GM19438 (cell line): ENCODE measurements at regions not wholly inside any gene's neighbourhood (a gene's known extent, or its start where the extent isn't known, plus 50 kb on each side); places are given as distances from the start of the nearest gene placed in this dataset.

ENCODE experiments used
- ATAC-seq: cut with Tn5 transposase; IDR thresholded peaks from one replicate; pipeline ENCODE4 v1.9.1; 2021; ENCODE audit warnings: low read depth; ENCODE audit not compliant: unreplicated experiment

DNA sequence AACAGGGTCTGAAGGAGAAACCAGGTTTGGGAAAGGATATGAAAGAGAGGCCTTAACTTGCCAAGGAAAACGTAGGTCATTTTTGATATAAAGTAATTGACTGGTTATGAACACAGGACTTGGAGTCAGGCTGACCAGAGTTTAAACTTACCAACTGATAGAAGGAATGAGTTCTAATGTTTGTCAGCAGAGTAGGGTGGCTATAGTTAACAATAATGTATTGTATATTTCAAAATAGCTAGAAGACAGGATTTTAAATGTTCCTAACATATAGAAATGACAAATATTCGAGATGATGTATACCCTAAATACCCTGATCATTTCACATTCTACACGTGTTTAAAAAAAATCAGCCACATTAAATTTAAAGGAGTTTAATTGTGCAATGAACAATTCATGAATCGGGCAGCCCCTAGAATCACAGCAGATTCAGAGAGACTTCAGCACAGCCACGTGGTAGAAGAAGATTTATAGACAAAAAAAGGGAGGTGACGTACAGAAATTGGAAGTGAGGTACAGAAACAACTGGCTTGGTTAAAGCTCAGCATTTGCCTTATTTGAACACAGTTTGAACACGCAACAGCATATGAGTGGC, 52.5 kb upstream of the PLEKHG7 start:
- ATAC-seq: no peak

DNA sequence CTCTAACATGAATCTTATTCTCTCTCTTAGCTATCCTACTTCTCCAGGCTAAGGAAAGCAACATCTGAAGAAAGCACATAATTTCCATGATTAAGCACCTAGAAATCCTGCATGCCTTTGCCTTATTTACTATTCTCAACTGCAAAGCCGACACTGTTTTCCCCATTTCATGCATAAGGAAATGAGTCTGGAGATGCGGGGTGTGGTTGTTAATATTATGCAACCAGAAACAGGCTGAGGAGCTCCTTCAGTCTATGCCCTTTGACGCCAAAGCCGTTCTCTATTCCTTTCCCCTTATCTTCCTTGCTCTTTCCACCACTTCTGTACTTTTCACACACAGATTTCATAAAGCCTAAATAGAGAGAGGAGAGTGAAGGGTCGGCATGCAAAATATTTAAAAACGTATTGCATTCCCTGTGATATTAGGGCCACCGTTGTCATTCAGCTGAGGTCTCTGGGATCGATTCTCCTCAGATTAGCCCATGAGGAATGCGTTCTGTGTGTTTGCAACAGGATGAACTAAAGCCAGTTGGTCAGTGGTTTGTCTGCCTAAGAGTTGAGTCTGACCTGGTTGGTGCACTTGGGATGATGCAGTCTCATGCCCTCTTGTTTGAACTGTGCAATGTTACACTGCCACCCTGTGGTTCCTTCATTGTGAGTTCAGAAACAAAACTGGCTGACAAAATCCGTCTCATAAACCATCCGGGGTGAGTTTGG, 53.1 kb upstream of the PLEKHG7 start:
- ATAC-seq: no peak

DNA sequence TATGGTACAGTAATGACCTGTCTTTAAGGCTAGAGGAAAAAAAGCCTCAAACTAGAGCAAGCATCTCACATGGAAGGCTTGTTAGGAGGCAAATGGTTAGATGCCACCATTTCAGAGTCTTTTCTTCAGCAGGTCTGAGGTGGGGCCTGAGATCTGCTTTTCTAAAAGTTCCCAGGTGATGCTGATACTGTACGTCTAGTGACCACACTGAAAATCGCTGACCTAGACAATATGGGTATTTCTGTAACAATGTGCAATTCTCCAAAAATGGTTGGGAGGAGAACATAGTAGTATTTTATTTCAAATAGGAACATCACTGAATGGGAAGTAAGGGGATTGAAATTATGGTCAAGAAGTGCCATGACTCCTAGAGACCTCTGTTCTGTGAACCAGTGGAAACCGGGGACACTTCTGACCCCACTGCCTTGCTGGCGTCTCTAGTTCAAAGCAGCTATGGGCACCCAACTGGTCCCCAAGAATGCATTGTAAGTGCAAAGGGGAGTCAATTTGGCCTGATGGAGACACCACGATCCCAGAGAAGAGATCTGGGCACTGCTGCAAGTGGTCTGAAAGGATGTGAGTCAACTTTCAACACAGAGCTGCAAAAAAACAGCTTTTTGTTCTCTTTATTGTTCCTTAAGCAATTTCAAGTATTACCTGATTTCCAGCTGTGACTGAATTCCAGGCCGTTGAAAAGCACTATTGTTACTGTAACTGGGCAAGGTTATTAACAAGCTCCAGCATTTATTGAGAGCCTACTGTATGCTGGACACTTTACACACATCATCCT, 54.4 kb upstream of the PLEKHG7 start:
- no peak for ATAC-seq

DNA sequence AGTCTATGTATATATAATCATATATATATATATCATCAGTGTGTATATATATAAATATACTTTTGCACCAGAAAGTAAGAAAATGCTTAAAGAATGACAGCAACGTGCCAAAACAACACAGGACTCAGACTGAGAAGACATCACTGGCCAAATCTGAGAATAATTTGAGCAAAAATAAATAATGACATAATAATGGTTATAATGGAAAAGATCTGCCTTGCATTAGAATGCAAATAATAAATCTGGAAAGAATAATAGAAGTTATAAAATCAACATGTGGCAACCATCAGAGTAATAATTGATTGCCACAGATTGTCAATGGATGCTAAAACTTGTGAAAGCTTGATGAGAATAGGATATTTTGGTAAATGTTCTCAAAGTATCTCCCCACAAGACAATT, 61.5 kb upstream of the PLEKHG7 start:
- ATAC-seq: no peak

DNA sequence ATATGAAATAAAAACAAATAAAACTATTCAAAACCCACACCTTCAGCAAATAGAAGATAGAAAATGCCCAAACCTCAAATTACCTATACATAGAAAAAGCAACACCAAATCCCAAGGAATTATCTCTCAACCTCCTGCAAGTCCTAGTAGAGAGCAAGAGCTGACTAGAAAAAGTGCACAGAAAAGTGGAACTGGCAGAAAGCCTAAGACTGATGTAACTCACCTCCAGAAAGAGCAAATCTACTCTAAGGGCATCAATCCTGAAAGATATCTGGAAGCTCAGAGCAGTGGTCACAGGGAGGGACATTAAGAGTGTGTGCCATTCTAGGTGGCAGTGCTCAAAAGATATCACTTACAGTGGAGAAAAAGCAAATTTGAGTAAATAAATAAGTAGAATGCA, 62.1 kb upstream of the PLEKHG7 start:
- ATAC-seq: no peak

DNA sequence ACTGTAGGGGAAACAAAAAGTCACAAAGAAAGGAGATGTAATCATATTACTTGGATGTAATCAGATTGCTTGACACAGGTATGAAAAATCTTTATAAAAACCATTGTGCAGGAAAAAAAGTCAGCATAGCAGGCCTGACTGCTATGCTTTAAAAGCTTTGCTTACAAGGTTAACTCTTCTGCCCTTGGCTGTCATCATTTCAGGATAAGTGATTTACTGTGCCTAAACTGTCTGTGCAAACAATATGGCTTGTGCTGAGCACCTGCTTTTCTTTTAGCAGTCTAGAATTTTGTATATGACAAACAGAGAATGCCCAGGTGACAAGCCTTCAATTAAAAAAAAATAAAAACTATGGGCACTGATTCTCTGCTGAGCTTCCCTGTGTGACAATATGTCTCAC, 63.8 kb upstream of the PLEKHG7 start:
- ATAC-seq: no peak

DNA sequence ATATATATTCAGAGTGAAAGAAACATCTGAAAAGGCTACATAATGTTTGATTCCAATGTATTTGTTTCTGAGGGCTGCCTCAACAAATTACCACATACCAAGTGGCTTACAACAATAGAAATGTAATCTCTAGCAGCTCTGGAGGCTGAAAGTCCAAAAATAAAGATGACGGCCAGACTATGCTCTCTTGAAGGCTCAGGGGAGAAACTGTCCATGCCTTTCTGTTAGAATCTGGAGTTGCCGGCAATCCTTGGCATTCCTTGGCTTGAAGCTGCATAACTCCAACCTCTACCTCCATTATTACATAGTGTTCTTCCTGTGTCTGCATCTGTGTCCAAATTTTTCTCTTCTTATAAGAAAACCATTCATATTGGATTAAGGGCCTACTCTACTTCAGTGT, 68.1 kb upstream of the PLEKHG7 start:
- no peak for ATAC-seq

DNA sequence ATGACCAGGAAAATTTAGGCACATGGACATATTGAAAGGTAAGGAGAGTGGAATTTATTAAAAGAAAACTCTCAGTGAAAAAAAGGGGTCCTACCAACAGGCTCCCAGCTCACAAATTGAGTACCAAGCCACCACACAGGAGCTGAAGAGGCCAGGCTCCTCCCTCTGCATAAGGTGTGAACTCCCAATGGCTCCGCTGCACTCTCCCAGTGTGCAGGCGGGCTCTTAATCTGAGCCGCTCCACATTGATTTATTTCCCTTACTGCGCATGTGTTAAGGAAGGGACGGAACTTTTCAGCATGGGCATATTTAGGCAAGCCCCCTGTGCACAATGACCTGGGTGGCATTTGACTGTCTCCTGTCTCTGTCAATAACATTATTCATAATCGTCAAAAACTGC, 68.6 kb upstream of the PLEKHG7 start:
- ATAC-seq: no peak

DNA sequence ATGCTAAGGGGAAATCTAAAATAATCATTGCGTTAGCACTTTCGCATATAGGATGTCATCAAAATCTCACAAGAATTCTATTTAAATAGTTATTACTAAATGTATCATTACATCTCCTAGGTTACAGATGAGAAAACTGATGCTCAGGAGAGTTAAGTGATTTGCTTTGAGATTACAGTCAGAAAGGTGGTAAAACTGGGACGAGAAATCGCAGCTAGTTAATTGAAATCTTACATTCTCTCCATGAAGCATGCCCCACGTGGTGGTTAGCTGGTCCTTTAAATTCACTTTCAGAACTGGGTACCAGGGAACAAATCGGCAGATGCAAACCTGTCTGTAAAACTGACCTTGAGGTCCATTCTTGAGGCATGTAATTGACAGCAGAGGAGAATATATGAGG, 71.8 kb upstream of the PLEKHG7 start:
- ATAC-seq: no peak

DNA sequence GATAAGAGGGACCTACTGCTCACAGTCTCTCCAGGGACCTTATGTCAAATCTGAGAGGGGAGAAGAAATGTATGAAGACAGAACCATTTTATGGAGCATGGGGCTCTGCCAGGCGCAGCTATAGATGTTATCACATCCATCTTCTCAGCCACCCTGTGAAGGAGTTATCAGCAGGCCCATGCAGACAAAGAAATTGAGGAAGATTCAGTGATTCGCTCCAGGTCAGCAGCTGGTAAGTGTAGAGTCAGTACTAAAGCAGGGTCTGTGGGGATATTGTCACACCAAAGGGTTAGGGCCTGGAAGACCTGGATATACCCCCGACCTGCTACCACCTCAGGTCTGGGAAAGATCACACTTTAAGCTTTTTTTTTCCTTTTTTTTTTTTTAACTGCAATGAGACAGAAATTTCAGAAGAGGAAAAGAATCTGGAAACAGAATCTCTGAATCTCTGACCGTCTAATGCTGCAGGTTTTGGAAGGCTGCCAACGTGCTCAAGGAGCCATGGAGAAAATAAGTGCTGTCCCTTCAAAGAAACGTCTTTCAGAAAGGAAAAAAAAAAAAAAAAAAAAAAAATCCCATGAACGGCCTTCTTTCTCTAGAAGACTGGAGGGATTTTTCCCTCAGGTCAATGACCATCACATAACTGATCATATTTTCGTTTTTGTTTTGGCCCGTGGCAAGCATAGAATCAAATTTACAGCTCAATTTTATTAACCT, 73.3 kb upstream of the PLEKHG7 start:
- ATAC-seq: no peak

DNA sequence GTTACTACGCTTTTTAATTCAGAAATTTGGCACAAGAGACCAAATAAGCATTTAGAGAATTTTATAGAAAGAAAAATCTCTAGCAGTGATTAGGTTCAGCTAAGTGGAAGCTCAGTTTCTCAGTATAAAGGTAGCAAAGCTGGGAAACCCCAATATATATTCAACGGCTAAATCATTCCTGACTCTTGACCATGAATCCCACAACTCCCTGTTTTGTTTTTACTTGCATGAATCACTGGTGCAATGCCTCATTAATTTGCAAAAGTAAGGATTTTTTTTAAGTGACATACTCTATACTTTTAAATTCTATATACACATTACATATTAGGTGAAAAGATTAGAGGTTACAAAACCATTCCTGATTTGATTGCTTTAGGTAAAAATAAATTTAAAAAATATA, 74.3 kb upstream of the PLEKHG7 start:
- ATAC-seq: no peak

DNA sequence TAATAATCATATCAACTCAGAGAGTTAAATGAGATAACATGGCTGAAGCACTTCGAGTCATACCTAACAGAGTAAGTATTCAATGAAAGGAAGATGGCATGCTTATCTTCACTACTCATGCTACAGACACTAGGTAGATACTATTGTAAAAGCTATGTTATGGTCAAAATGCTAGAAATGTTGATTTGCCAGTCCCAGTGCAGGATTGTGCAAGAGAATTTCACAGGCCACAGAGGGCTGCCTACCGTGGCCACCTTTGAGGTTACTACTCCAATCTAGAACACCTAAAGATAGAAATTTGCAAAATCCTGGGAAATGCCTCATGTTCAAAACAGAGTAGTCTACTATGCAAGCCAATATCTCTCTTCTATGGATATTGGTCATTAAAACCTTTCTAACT, 75.3 kb upstream of the PLEKHG7 start:
- ATAC-seq: no peak

DNA sequence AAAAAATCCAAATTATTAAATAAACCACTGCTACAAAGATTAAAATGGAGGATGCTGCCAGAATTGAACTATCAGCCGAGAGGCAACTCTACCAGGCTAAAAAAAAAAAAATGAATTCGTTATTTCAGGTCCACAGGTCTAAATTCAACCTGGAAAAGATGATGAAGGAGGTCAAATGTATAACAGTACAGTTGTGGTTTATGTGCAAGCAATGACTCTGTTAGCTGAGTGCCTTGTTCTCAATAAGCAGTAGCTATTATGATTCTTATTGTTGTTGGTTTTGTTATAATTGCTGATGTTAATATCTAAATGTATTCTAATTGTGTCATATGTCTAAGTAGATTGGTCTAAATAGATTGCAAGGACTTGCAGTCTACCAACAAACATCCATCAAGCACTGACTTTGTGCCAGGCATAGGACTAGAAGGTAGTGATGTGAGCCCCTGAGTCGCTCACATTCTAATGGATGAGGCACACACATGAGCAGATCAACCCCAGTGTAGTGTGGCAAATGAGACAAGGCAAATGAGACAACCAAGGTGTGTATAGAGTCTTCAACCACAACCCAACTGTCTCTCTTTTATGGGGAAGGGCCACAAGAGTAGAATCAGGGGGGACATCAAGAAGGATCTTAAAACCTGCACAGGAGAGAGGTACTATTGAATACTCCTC, 77.0 kb upstream of the PLEKHG7 start:
- no peak for ATAC-seq

DNA sequence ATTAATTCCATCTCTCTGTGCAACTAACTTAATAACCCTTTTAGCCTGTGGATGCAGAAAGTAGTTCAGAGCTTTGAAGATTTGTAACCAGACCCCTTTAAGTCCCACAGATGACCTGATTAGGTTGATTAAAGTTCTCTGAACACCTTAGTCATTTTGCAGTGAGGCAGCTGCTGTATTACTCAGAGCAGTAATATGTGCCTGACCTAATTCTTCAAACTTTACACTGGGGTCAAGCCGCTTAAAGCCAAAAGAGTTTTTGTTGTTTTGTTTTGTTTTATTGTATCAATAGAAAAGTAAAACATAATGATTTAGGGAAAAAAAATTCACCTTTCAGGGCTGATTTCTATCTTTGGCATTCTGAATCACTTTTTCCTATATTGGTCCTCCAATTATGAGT, 78.6 kb upstream of the PLEKHG7 start:
- no peak for ATAC-seq

DNA sequence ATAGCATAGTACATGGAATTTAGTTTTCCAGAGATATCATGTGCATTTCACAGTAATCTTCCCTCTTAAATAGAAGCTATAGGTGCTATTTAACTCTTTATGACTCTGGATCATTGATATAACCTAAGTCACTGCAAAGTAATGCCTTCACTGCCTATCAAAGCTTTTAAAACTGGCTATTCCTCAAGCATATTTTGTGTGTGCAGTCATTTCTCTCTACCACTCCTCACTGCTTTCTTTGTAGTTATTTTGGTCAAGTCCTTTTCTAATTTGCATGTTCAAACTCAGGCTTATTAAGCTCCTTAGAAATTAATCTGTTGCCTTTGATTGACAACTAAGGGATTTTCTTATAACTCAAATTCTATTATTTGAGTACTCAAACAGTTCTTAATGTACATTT, 79.4 kb upstream of the PLEKHG7 start:
- ATAC-seq: no peak

DNA sequence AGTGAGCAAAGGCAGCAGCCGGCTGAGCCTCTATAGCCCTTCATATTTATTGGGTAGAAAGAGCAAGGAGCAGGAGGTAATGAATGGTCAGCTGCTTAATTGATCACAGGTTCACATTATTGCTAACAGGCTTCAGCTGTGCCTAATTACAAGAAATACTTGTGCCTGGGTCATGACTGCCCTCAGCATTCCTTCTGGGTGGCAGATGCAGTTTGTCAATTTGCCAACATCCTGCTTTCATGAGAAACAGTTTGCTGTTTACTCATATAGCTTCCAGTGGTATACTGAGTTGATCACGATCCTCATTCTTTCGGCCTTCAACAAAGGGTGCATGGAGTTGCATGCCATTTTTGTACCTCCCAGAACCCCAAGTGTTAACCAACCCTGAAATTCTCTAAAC, 81.0 kb upstream of the PLEKHG7 start:
- no peak for ATAC-seq

DNA sequence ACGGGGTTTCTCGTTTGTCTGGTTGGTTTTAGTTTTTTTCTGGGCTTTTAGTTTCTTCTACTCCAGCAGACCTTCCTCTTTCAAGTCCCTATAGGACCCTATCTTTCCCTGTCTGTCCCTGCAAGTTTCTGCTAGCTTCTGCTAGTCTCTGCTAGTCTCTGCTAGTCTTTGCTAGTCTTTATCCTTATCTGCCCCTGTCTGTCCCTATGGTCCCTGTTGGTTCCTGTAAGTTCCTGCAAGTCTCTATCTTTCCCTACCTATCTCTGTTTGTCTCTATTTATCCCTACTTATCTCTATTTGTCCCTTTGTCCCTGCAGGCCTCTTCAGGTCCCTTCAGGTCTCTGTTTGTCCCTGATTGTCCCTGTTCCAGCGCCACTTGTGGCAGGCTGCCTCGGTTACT, 81.5 kb upstream of the PLEKHG7 start:
- ATAC-seq: no peak

DNA sequence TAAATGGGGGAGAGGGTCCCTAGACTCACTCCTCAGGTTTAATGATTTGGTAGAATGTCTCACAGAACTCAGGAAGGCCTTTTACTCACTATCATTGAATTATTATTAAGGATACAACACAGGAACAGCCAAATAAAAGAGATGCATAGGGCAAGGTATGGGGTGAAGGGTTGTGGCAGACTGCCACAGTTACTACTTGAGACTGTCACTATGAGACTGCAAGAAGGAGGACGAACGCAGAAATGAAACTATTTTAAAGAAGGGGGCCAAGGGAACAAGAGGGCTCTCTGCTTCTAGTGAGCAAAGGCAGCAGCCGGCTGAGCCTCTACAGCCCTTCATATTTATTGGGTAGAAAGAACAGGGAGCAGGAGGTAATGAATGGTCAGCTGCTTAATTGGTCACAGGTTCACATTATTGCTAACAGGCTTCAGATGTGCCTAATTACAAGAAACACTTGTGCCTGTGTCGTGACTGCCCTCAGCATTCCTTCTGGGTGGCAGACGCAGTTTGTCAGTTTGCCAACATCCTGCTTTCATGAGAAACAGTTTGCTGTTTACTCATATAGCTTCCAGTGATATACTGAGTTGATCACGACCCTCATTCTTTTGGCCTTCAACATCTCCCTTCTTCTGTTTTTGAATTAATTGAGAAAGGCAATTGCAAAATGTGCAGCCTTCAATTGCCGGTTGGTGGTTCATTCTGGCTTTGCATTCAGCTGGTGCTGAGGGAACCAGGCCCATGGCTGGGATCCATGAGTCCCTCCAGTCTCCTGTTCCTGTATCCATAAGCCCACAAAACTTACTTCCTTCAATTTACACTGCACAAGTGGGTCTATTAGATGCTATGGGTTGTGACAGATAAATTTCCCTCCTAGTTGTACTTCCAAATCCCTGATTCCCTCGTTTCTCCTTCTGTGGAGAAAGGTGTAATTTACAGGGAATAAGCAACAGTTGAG, 82.8 kb upstream of the PLEKHG7 start:
- ATAC-seq: no peak

DNA sequence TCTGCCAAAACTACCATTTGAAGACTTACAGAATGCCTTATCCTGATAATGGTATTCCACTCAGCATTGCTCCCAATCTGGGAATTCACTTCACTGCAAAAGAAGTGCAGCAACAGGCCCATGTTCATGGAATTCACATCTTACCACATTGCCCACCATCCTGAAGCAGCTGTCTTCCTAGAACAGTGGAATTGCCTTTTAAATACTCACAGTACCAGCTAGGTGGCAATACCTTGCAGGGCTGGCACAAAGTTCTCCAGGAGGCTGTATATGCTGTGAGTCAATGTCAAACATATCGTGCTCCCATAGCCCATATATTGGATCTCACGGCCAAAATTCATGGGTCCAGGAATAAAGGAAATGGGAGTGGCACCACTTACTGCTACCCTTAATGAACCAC, 83.8 kb upstream of the PLEKHG7 start:
- ATAC-seq: no peak

DNA sequence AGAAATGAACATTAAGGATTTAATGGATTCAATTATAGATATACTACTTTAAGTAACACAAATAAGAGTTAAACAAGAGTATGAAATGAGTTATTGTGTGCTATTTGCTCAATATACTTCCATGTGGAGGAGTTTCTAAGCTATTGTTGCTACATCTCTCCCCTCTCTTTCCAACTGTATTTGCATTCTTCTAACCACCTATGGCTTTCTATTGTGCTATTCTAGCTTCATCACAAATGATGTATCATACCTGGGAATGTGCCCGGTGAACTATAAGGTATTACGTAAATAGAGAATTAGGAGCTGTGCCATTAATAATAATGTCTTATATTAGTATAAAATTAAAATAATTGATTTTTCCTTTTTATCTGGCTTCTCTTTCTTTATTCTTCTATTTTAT, 87.1 kb upstream of the PLEKHG7 start:
- ATAC-seq: no peak
